H9 (cell line): ENCODE measurements at regions not wholly inside any gene's neighbourhood (a gene's known extent, or its start where the extent isn't known, plus 50 kb on each side); places are given as distances from the start of the nearest gene placed in this dataset.

ENCODE experiments used
- DNase-seq: peaks from one replicate; pipeline ENCODE4 v3.0.0-alpha.2; 2017
- H2AFZ ChIP-seq: one replicate; pipeline ENCODE4 v1.6.1; 2013; ENCODE audit warnings: mild to moderate bottlenecking, low read length, control low read depth, moderate library complexity
- H2AK5ac ChIP-seq: 2 replicates; pipeline ENCODE4 v1.6.1; 2013; ENCODE audit warnings: low read length, control low read depth, mixed read lengths; ENCODE audit not compliant: insufficient read length
- H2BK120ac ChIP-seq: one replicate; pipeline ENCODE4 v1.6.1; 2013; ENCODE audit warnings: low read depth, mild to moderate bottlenecking, low read length, control low read depth, inconsistent platforms; ENCODE audit not compliant: poor library complexity, severe bottlenecking
- H2BK12ac ChIP-seq: 2 replicates; pipeline ENCODE4 v1.6.1; 2013; ENCODE audit warnings: low read length, control low read depth, mixed read lengths, low read depth; ENCODE audit not compliant: insufficient read length
- H2BK15ac ChIP-seq: 2 replicates; pipeline ENCODE4 v1.6.1; 2013; ENCODE audit warnings: low read depth, low read length, control low read depth
- H2BK20ac ChIP-seq: one replicate; pipeline ENCODE4 v1.6.1; 2013; ENCODE audit warnings: low read depth, mild to moderate bottlenecking, low read length, control low read depth, inconsistent platforms; ENCODE audit not compliant: poor library complexity, severe bottlenecking
- H2BK5ac ChIP-seq: 2 replicates; pipeline ENCODE4 v1.6.1; 2013; ENCODE audit warnings: low read length, control low read depth, mixed read lengths; ENCODE audit not compliant: insufficient read length
- H3K14ac ChIP-seq: 2 replicates; pipeline ENCODE4 v1.6.1; 2013; ENCODE audit warnings: low read length, control low read depth; ENCODE audit not compliant: insufficient read depth
- H3K18ac ChIP-seq: 2 replicates; pipeline ENCODE4 v1.6.1; 2013; ENCODE audit warnings: low read depth, mild to moderate bottlenecking, mixed read lengths, low read length, control low read depth; ENCODE audit not compliant: insufficient read length
- H3K23ac ChIP-seq: 2 replicates; pipeline ENCODE4 v1.6.1; 2013; ENCODE audit warnings: low read length, control low read depth, mixed read lengths, low read depth; ENCODE audit not compliant: insufficient read length
- H3K23me2 ChIP-seq: 2 replicates; pipeline ENCODE4 v1.6.1; 2013; ENCODE audit warnings: low read depth, mild to moderate bottlenecking, mixed read lengths, low read length, control low read depth; ENCODE audit not compliant: insufficient read length, poor library complexity, severe bottlenecking
- H3K27ac ChIP-seq: 2 replicates; pipeline ENCODE4 v1.5.1; 2013; ENCODE audit warnings: low read length, control low read depth, mixed read lengths, low read depth; ENCODE audit not compliant: insufficient read length
- H3K27me3 ChIP-seq: 2 replicates; pipeline ENCODE4 v1.6.1; 2013; ENCODE audit warnings: low read length, control low read depth, inconsistent platforms; ENCODE audit not compliant: insufficient read depth
- H3K4ac ChIP-seq: 2 replicates; pipeline ENCODE4 v1.6.1; 2013; ENCODE audit warnings: low read depth, mild to moderate bottlenecking, control low read depth, inconsistent platforms, low read length, moderate library complexity
- H3K4me1 ChIP-seq: 2 replicates; pipeline ENCODE4 v1.6.1; 2013; ENCODE audit warnings: low read length, control low read depth, inconsistent platforms; ENCODE audit not compliant: insufficient read depth
- H3K4me2 ChIP-seq: 2 replicates; pipeline ENCODE4 v1.6.1; 2013; ENCODE audit warnings: low read length, control low read depth, mixed read lengths; ENCODE audit not compliant: insufficient read length, insufficient read depth
- H3K56ac ChIP-seq: 2 replicates; pipeline ENCODE4 v1.6.1; 2013; ENCODE audit warnings: low read depth, mild to moderate bottlenecking, mixed read lengths, low read length, control low read depth; ENCODE audit not compliant: insufficient read length
- H3K79me1 ChIP-seq: 2 replicates; pipeline ENCODE4 v1.6.1; 2013; ENCODE audit warnings: low read depth, mild to moderate bottlenecking, moderate library complexity, low read length, control low read depth, inconsistent platforms; ENCODE audit not compliant: insufficient read depth, poor library complexity, severe bottlenecking
- H3K79me2 ChIP-seq: 2 replicates; pipeline ENCODE4 v1.6.1; 2013; ENCODE audit warnings: low read length, control low read depth, inconsistent platforms; ENCODE audit not compliant: insufficient read depth
- H3K9ac ChIP-seq: 2 replicates; pipeline ENCODE4 v1.6.1; 2013; ENCODE audit warnings: low read length, control low read depth, mixed read lengths; ENCODE audit not compliant: insufficient read length; ENCODE audit errors: extremely low read depth
- H3K9me3 ChIP-seq: one replicate; pipeline ENCODE4 v1.6.1; 2013; ENCODE audit warnings: low read depth, low read length, inconsistent platforms; ENCODE audit not compliant: control insufficient read depth
- H3T11ph ChIP-seq: one replicate; pipeline ENCODE4 v1.6.1; 2013; ENCODE audit warnings: mild to moderate bottlenecking, low read length, control low read depth, inconsistent platforms
- H4K20me1 ChIP-seq: one replicate; pipeline ENCODE4 v1.6.1; 2013; ENCODE audit not compliant: control insufficient read depth, insufficient read length, insufficient read depth
- H4K5ac ChIP-seq: 2 replicates; pipeline ENCODE4 v1.6.1; 2013; ENCODE audit warnings: low read depth, mild to moderate bottlenecking, mixed read lengths, low read length, control low read depth; ENCODE audit not compliant: insufficient read length
- H4K8ac ChIP-seq: replicated peaks from 2 replicates; pipeline ENCODE4 v1.6.1; 2013; ENCODE audit warnings: low read length, control low read depth, mixed read lengths, low read depth; ENCODE audit not compliant: insufficient read length
- H4K91ac ChIP-seq: 2 replicates; pipeline ENCODE4 v1.6.1; 2013; ENCODE audit warnings: low read depth, mild to moderate bottlenecking, moderate library complexity, mixed read lengths, low read length, control low read depth; ENCODE audit not compliant: insufficient read length
- H3K27ac Mint-ChIP-seq, 3 experiments: 2 replicates in 2 of 3; 3 replicates in 1 of 3; pipeline ENCODE4 v1.8.0; 2020 to 2021; ENCODE audit warnings: mixed read lengths in 3 of 3, mild to moderate bottlenecking in 1 of 3, moderate library complexity in 1 of 3
- H3K27me3 Mint-ChIP-seq: 2 replicates; pipeline ENCODE4 v1.8.0; 2021; ENCODE audit warnings: low read depth, mild to moderate bottlenecking, moderate library complexity, mixed read lengths
- H3K36me3 Mint-ChIP-seq, 3 experiments: 2 replicates in 2 of 3; 3 replicates in 1 of 3; pipeline ENCODE4 v1.8.0; 2020 to 2021; ENCODE audit warnings: low read depth in 3 of 3, mixed read lengths in 3 of 3; ENCODE audit not compliant: insufficient read depth in 1 of 3
- H3K4me1 Mint-ChIP-seq, 2 experiments: 2 replicates each; pipeline ENCODE4 v1.8.0; 2020; ENCODE audit warnings: mixed read lengths in 2 of 2
- H3K4me3 Mint-ChIP-seq, 2 experiments: 2 replicates in 1 of 2; 3 replicates in 1 of 2; pipeline ENCODE4 v1.8.0; 2020 to 2021; ENCODE audit warnings: mild to moderate bottlenecking in 2 of 2, mixed read lengths in 2 of 2, moderate library complexity in 1 of 2
- H3K9me3 Mint-ChIP-seq, 2 experiments: 2 replicates in 1 of 2; 3 replicates in 1 of 2; pipeline ENCODE4 v1.8.0; 2020; ENCODE audit warnings: mild to moderate bottlenecking in 2 of 2, mixed read lengths in 2 of 2, moderate library complexity in 1 of 2
- WGBS: extraction: QIAGEN DNeasy Blood & Tissue Kit; methylation state at CpG from one replicate; pipeline ENCODE4 v1.1.7; 2013; ENCODE audit warnings: missing lambda C conversion rate, low lambda C conversion rate, mixed read lengths; ENCODE audit not compliant: insufficient read length; ENCODE audit errors: extremely low coverage; 5-methylcytosine and 5-hydroxymethylcytosine counted together
- TF ChIP-seq, protein P1 (sequence below): fragments of 200-600 bp; sonication (generic); conservative IDR thresholded peaks from 3 replicates; pipeline ENCODE4 v1.8.0; 2021; ENCODE audit warnings: antibody characterized with exemption, mild to moderate bottlenecking

DNA sequence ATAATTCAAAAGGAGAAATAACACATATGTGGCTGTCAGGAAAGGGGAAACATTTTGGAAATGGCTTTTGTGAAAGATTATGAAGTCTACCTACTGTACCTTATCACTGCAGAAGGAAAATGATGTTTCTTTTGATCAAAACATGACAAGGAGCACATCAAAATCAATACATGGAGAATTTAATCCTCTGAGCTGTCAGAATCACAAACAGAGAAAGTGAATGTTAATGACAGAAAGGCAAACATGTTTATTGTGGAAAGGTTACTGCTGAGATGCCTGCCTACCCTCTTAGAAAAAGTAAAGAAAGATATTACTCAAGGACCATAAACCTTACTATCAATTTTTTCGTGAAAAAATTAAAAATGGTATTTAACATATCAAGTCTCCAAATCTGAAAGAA, 794.5 kb upstream of the GYPC start:
- no peak overlapping the region for H3K4me3 Mint-ChIP-seq
- no peak overlapping the region for H2BK5ac ChIP-seq
- no peak overlapping the region for H2BK20ac ChIP-seq
- peaks cover 12 to 31% of the 10 kb centered on the region in 2 experiments for H3K4me1 Mint-ChIP-seq
- H3K9me3 ChIP-seq: no peaks in the 10 kb centered on the region
- H3K79me2 ChIP-seq: no peaks in the 10 kb centered on the region
- TF ChIP-seq, protein P1, sequence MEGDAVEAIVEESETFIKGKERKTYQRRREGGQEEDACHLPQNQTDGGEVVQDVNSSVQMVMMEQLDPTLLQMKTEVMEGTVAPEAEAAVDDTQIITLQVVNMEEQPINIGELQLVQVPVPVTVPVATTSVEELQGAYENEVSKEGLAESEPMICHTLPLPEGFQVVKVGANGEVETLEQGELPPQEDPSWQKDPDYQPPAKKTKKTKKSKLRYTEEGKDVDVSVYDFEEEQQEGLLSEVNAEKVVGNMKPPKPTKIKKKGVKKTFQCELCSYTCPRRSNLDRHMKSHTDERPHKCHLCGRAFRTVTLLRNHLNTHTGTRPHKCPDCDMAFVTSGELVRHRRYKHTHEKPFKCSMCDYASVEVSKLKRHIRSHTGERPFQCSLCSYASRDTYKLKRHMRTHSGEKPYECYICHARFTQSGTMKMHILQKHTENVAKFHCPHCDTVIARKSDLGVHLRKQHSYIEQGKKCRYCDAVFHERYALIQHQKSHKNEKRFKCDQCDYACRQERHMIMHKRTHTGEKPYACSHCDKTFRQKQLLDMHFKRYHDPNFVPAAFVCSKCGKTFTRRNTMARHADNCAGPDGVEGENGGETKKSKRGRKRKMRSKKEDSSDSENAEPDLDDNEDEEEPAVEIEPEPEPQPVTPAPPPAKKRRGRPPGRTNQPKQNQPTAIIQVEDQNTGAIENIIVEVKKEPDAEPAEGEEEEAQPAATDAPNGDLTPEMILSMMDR: no peak
- no peak overlapping the region for H2BK120ac ChIP-seq
- no peak overlapping the region for H3K23ac ChIP-seq
- no peak overlapping the region for H3K18ac ChIP-seq
- no peak overlapping the region for H4K91ac ChIP-seq
- H3K4me2 ChIP-seq: no peak overlapping the region
- H2AK5ac ChIP-seq: no peak overlapping the region
- no peaks in the 10 kb centered on the region for H3K9me3 Mint-ChIP-seq
- no peak overlapping the region for H3K56ac ChIP-seq
- H3K27ac Mint-ChIP-seq: no peak overlapping the region
- no peak overlapping the region for H3K14ac ChIP-seq
- H3K79me1 ChIP-seq: no peaks in the 10 kb centered on the region
- no peak overlapping the region for H2BK12ac ChIP-seq
- H4K20me1 ChIP-seq: no peaks in the 10 kb centered on the region
- no peak overlapping the region for H2AFZ ChIP-seq
- H4K5ac ChIP-seq: no peak overlapping the region
- H3K23me2 ChIP-seq: no peaks in the 10 kb centered on the region
- H4K8ac ChIP-seq: no peak overlapping the region
- no peak overlapping the region for H3K9ac ChIP-seq
- H3K27me3 Mint-ChIP-seq: no peaks in the 10 kb centered on the region; the same call in 1 of the 2 replicates
- H3K36me3 Mint-ChIP-seq: no peaks in the 10 kb centered on the region
- WGBS: no CpG with 5 or more reads among the region's 1 CpG
- no peaks in the 10 kb centered on the region; the same call in 1 of the 2 replicates for H3K4me1 ChIP-seq
- no peaks in the 10 kb centered on the region for H3K27me3 ChIP-seq
- no peak overlapping the region for H3K27ac ChIP-seq
- H3K4ac ChIP-seq: no peak overlapping the region
- no peak overlapping the region for H3T11ph ChIP-seq
- no peak overlapping the region for H2BK15ac ChIP-seq
- DNase-seq: no peak
